IMR-90 (cell line): ENCODE measurements at regions not wholly inside any gene's neighbourhood (a gene's known extent, or its start where the extent isn't known, plus 50 kb on each side); places are given as distances from the start of the nearest gene placed in this dataset.

Source experiments
- BHLHE40 ChIP-seq: fragments of 150-350 bp; IDR thresholded peaks from 2 replicates; pipeline ENCODE4 v1.6.1; 2016; ENCODE audit warnings: mild to moderate bottlenecking, low read depth, low read length
- CEBPB ChIP-seq: IDR thresholded peaks from 2 replicates; pipeline ENCODE4 v1.6.1; 2012; ENCODE audit warnings: low read depth, low read length, improper control_type of control experiment
- FOS ChIP-seq: fragments of 150-350 bp; IDR thresholded peaks from 2 replicates; pipeline ENCODE4 v1.6.1; 2016; ENCODE audit warnings: low read depth, low read length
- MAFK ChIP-seq: IDR thresholded peaks from 2 replicates; pipeline ENCODE4 v1.6.1; 2012; ENCODE audit warnings: low read depth, low read length, improper control_type of control experiment
- MAZ ChIP-seq: IDR thresholded peaks from 2 replicates; pipeline ENCODE4 v1.6.1; 2012; ENCODE audit warnings: low read depth, mild to moderate bottlenecking, low read length, improper control_type of control experiment, moderate library complexity, borderline replicate concordance
- MXI1 ChIP-seq: IDR thresholded peaks from 2 replicates; pipeline ENCODE4 v1.6.1; 2012; ENCODE audit warnings: low read depth, mild to moderate bottlenecking, low read length, moderate library complexity, borderline replicate concordance
- NFE2L2 ChIP-seq: fragments of 150-350 bp; IDR thresholded peaks from 2 replicates; pipeline ENCODE4 v1.6.1; 2016; ENCODE audit warnings: low read depth, mild to moderate bottlenecking, low read length
- POLR2A ChIP-seq: IDR thresholded peaks from 2 replicates; pipeline ENCODE4 v1.6.1; 2012; ENCODE audit warnings: mild to moderate bottlenecking, low read depth, low read length
- RAD21 ChIP-seq: IDR thresholded peaks from 2 replicates; pipeline ENCODE4 v1.6.1; 2012; ENCODE audit warnings: low read length, improper control_type of control experiment
- RCOR1 ChIP-seq: IDR thresholded peaks from 2 replicates; pipeline ENCODE4 v1.6.1; 2012; ENCODE audit warnings: mild to moderate bottlenecking, low read length, improper control_type of control experiment; ENCODE audit not compliant: insufficient replicate concordance
- SMC3 ChIP-seq: fragments of 150-350 bp; IDR thresholded peaks from 2 replicates; pipeline ENCODE4 v1.6.1; 2016; ENCODE audit warnings: low read depth, mild to moderate bottlenecking, antibody characterized with exemption, low read length, moderate library complexity
- USF2 ChIP-seq: fragments of 150-350 bp; IDR thresholded peaks from 2 replicates; pipeline ENCODE4 v1.6.1; 2017; ENCODE audit warnings: mild to moderate bottlenecking, antibody characterized with exemption, low read length, low read depth
- TF ChIP-seq, protein P1 (sequence below): conservative IDR thresholded peaks from 2 replicates; pipeline ENCODE4 v1.5.1; 2012; ENCODE audit warnings: mild to moderate bottlenecking, low read depth, low read length, improper control_type of control experiment

DNA sequence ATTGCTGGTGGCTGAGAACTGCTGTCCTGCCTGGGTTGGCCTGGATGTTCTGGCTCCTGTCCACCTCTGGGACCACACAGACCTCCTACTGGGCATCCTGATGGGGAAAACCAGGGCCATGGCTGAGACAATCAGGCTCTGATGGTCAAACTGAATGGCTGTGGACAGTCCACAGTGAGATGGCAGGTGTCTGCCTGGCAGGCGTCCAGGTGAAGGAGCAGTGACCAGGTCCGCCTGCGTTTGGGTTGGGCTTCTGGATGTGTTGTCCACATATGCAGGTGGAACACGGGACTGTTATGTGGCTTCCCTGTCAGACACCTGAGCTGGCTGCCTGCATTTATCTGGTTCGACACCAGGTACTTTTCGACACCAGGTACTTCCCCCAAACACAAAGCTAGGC is 241.7 kb downstream of the BUB3 start:
- TF ChIP-seq, protein P1, sequence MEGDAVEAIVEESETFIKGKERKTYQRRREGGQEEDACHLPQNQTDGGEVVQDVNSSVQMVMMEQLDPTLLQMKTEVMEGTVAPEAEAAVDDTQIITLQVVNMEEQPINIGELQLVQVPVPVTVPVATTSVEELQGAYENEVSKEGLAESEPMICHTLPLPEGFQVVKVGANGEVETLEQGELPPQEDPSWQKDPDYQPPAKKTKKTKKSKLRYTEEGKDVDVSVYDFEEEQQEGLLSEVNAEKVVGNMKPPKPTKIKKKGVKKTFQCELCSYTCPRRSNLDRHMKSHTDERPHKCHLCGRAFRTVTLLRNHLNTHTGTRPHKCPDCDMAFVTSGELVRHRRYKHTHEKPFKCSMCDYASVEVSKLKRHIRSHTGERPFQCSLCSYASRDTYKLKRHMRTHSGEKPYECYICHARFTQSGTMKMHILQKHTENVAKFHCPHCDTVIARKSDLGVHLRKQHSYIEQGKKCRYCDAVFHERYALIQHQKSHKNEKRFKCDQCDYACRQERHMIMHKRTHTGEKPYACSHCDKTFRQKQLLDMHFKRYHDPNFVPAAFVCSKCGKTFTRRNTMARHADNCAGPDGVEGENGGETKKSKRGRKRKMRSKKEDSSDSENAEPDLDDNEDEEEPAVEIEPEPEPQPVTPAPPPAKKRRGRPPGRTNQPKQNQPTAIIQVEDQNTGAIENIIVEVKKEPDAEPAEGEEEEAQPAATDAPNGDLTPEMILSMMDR = no peak
- no peak for TF ChIP-seq SMC3
- no peak for TF ChIP-seq CEBPB
- TF ChIP-seq MAZ = no peak
- TF ChIP-seq BHLHE40 = no peak
- TF ChIP-seq FOS = no peak
- TF ChIP-seq POLR2A = no peak
- no peak for TF ChIP-seq MAFK
- no peak for TF ChIP-seq RCOR1
- no peak for TF ChIP-seq RAD21
- no peak for TF ChIP-seq MXI1
- TF ChIP-seq NFE2L2 = no peak
- no peak for TF ChIP-seq USF2
